Hepatocyte (in vitro differentiated cells): ENCODE measurements at regions not wholly inside any gene's neighbourhood (a gene's known extent, or its start where the extent isn't known, plus 50 kb on each side); places are given as distances from the start of the nearest gene placed in this dataset.

ENCODE experiments used
- DNase-seq: peaks from one replicate; pipeline ENCODE4 v3.0.0-alpha.2; 2016; ENCODE audit warnings: low spot score
- H2AFZ ChIP-seq: fragments of 200-600 bp; sonication (generic); 2 replicates; pipeline ENCODE4 v1.6.0; 2016; ENCODE audit warnings: antibody characterized with exemption, mild to moderate bottlenecking
- H3K27ac ChIP-seq: fragments of 200-600 bp; sonication (generic); 2 replicates; pipeline ENCODE4 v1.5.1; 2016; ENCODE audit warnings: mild to moderate bottlenecking
- H3K27me3 ChIP-seq: fragments of 200-600 bp; sonication (generic); 2 replicates; pipeline ENCODE4 v1.6.1; 2016
- H3K36me3 ChIP-seq: fragments of 200-600 bp; sonication (generic); replicated peaks from 2 replicates; pipeline ENCODE4 v1.5.1; 2016; ENCODE audit warnings: low read depth; ENCODE audit not compliant: insufficient read depth
- H3K4me1 ChIP-seq: fragments of 200-600 bp; sonication (generic); 2 replicates; pipeline ENCODE4 v1.5.1; 2016; ENCODE audit warnings: mild to moderate bottlenecking, moderate library complexity; ENCODE audit not compliant: insufficient read depth
- H3K4me2 ChIP-seq: fragments of 200-600 bp; sonication (generic); 2 replicates; pipeline ENCODE4 v1.6.0; 2016
- H3K4me3 ChIP-seq: fragments of 200-600 bp; sonication (generic); 2 replicates; pipeline ENCODE4 v1.5.1; 2016; ENCODE audit warnings: mild to moderate bottlenecking
- H3K79me2 ChIP-seq: fragments of 200-600 bp; sonication (generic); 2 replicates; pipeline ENCODE4 v1.6.0; 2017; ENCODE audit warnings: mild to moderate bottlenecking
- H3K9me2 ChIP-seq: fragments of 200-600 bp; sonication (generic); replicated peaks from 2 replicates; pipeline ENCODE4 v1.6.0; 2017; ENCODE audit warnings: mild to moderate bottlenecking; ENCODE audit not compliant: insufficient read depth
- H3K9me3 ChIP-seq: fragments of 200-600 bp; sonication (generic); 2 replicates; pipeline ENCODE4 v1.5.1; 2016; ENCODE audit warnings: low read depth, mild to moderate bottlenecking
- H4K20me1 ChIP-seq: fragments of 200-600 bp; sonication (generic); 2 replicates; pipeline ENCODE4 v1.6.0; 2016; ENCODE audit warnings: mild to moderate bottlenecking; ENCODE audit not compliant: insufficient read depth, poor library complexity, severe bottlenecking
- EZH2 ChIP-seq: fragments of 200-600 bp; sonication (generic); IDR thresholded peaks from 2 replicates; pipeline ENCODE4 v1.6.1; 2016; ENCODE audit warnings: antibody characterized with exemption, mild to moderate bottlenecking, borderline replicate concordance
- EZH2phosphoT487 ChIP-seq: fragments of 200-600 bp; sonication (generic); IDR thresholded peaks from one replicate; pipeline ENCODE4 v1.6.1; 2018; ENCODE audit warnings: antibody characterized with exemption, mild to moderate bottlenecking, low read depth, moderate library complexity; ENCODE audit not compliant: unreplicated experiment, severe bottlenecking
- WGBS: methylation state at CpG from one replicate; pipeline ENCODE4 v1.1.6; 2016; ENCODE audit warnings: low lambda C conversion rate; ENCODE audit errors: missing lambda C conversion rate; 5-methylcytosine and 5-hydroxymethylcytosine counted together
- TF ChIP-seq, protein P1 (sequence below): fragments of 200-600 bp; sonication (generic); IDR thresholded peaks from 2 replicates; pipeline ENCODE4 v1.5.1; 2016; ENCODE audit warnings: antibody characterized with exemption, mild to moderate bottlenecking; ENCODE audit not compliant: poor library complexity

GRCh38 chr6:8655670-8656454, 220.5 kb upstream of the SLC35B3 start:
- H3K9me2 ChIP-seq, result no peaks in the 10 kb centered on the region
- H3K27me3 ChIP-seq, result no peaks in the 10 kb centered on the region
- no peak overlapping the region for H2AFZ ChIP-seq
- no peaks in the 10 kb centered on the region for H3K79me2 ChIP-seq
- no peak for DNase-seq
- 78% methylated on average over 5 of the region's 5 CpGs for WGBS
- H3K9me3 ChIP-seq, result no peaks in the 10 kb centered on the region
- no peaks in the 10 kb centered on the region for H4K20me1 ChIP-seq
- peaks cover 14% of the 10 kb centered on the region for H3K4me1 ChIP-seq
- no peaks in the 10 kb centered on the region for H3K36me3 ChIP-seq
- peak overlapping the region; percentile 15 for H3K4me2 ChIP-seq
- TF ChIP-seq, protein P1, sequence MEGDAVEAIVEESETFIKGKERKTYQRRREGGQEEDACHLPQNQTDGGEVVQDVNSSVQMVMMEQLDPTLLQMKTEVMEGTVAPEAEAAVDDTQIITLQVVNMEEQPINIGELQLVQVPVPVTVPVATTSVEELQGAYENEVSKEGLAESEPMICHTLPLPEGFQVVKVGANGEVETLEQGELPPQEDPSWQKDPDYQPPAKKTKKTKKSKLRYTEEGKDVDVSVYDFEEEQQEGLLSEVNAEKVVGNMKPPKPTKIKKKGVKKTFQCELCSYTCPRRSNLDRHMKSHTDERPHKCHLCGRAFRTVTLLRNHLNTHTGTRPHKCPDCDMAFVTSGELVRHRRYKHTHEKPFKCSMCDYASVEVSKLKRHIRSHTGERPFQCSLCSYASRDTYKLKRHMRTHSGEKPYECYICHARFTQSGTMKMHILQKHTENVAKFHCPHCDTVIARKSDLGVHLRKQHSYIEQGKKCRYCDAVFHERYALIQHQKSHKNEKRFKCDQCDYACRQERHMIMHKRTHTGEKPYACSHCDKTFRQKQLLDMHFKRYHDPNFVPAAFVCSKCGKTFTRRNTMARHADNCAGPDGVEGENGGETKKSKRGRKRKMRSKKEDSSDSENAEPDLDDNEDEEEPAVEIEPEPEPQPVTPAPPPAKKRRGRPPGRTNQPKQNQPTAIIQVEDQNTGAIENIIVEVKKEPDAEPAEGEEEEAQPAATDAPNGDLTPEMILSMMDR, result no peak
- H3K4me3 ChIP-seq, result no peak overlapping the region
- peak overlapping the region; percentile 7 for H3K27ac ChIP-seq

DNA sequence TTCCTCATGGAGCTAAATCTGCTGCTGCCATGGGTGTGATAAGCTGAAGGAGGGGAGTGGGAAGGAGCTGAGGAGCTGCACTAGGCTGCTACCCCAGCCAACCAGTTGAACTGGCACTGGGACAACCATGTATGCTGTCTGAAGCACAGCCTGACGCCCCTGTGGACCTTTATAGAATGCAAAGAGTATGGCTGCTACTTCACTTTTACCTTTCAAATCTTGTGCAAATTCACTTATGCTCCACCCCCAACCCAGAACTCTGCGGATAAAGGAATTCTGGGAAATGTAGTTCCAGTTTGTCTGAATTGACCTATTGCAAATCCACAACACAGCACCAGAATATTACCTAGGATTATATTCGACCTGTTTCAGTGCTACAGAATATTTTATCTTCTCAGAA, 217.4 kb upstream of the SLC35B3 start:
- Histone ChIP-seq H3K4me1 (peaks cover 9% of the 10 kb centered on the region), H3K36me3 (no peaks in the 10 kb centered on the region), H3K27me3 (no peaks in the 10 kb centered on the region), H3K4me3 (no peak overlapping the region), H3K79me2 (no peaks in the 10 kb centered on the region), H2AFZ (no peak overlapping the region), H3K9me3 (no peaks in the 10 kb centered on the region), H3K9me2 (no peaks in the 10 kb centered on the region), H4K20me1 (no peaks in the 10 kb centered on the region), H3K27ac (peak overlapping the region; percentile 69), H3K4me2 (no peak overlapping the region)
- DNase-seq, result no peak
- WGBS, result 77% methylated on average over 3 of the region's 3 CpGs
- no peak for TF ChIP-seq EZH2
- TF ChIP-seq, protein P1, result no peak
- no peak for TF ChIP-seq EZH2phosphoT487

GRCh38 chr6:8651998-8652397, 216.7 kb upstream of the SLC35B3 start:
- DNase-seq, result peak; percentile 24
- H3K27ac ChIP-seq, result peak overlapping the region; percentile 69
- no peaks in the 10 kb centered on the region for H3K79me2 ChIP-seq
- H3K9me2 ChIP-seq, result no peaks in the 10 kb centered on the region
- H3K36me3 ChIP-seq, result no peaks in the 10 kb centered on the region
- 69% methylated on average over 4 of the region's 4 CpGs for WGBS
- H4K20me1 ChIP-seq, result no peaks in the 10 kb centered on the region
- TF ChIP-seq, protein P1, result no peak
- TF ChIP-seq EZH2 (no peak), EZH2phosphoT487 (no peak)
- no peak overlapping the region for H2AFZ ChIP-seq
- no peaks in the 10 kb centered on the region for H3K9me3 ChIP-seq
- H3K4me2 ChIP-seq, result no peak overlapping the region
- H3K4me1 ChIP-seq, result peaks cover 3% of the 10 kb centered on the region
- no peaks in the 10 kb centered on the region for H3K27me3 ChIP-seq
- H3K4me3 ChIP-seq, result no peak overlapping the region

GRCh38 chr6:8645212-8645611, 209.9 kb upstream of the SLC35B3 start:
- Histone ChIP-seq H3K9me3 (no peaks in the 10 kb centered on the region), H3K9me2 (no peaks in the 10 kb centered on the region), H4K20me1 (no peaks in the 10 kb centered on the region), H2AFZ (no peak overlapping the region), H3K4me3 (no peak overlapping the region), H3K4me1 (no peaks in the 10 kb centered on the region), H3K36me3 (no peaks in the 10 kb centered on the region), H3K79me2 (no peaks in the 10 kb centered on the region), H3K27ac (no peak overlapping the region), H3K4me2 (no peak overlapping the region), H3K27me3 (no peaks in the 10 kb centered on the region)
- no peak for DNase-seq
- WGBS, result 84% methylated on average over 3 of the region's 3 CpGs
- no peak for TF ChIP-seq EZH2
- TF ChIP-seq, protein P1, result no peak
- TF ChIP-seq EZH2phosphoT487, result no peak
